CD4-positive, CD25-positive, alpha-beta regulatory T cell (primary cell): ENCODE measurements at regions not wholly inside any gene's neighbourhood (a gene's known extent, or its start where the extent isn't known, plus 50 kb on each side); places are given as distances from the start of the nearest gene placed in this dataset.

Source experiments
- ATAC-seq, 2 donors: fragments of 150-1000 bp; cut with Tn5 transposase; one replicate each; pipeline ENCODE4 v1.10.0; 2021; ENCODE audit warnings: low read depth in 2 of 2, moderate number of reproducible peaks in 2 of 2, moderate library complexity in 1 of 2
- DNase-seq, 3 donors: peaks; one replicate each; pipeline versions ENCODE4 v3.0.0 to v3.0.0-alpha.2; 2012 to 2022; ENCODE audit warnings: mixed read lengths in 1 of 3
- H3K27ac ChIP-seq: one replicate; pipeline ENCODE4 v1.7.0; 2013; ENCODE audit warnings: mild to moderate bottlenecking, low read length; ENCODE audit not compliant: insufficient read depth, poor library complexity, severe bottlenecking
- H3K27me3 ChIP-seq: one replicate; pipeline ENCODE4 v1.7.0; 2013; ENCODE audit warnings: low read length; ENCODE audit not compliant: control insufficient read depth, insufficient read depth
- H3K36me3 ChIP-seq: one replicate; pipeline ENCODE4 v1.7.0; 2013; ENCODE audit warnings: mild to moderate bottlenecking, low read length, moderate library complexity; ENCODE audit not compliant: control insufficient read depth, insufficient read depth
- H3K4me1 ChIP-seq: 2 replicates; pipeline ENCODE4 v1.7.0; 2013; ENCODE audit warnings: mild to moderate bottlenecking, low read length; ENCODE audit not compliant: insufficient read depth, control insufficient read depth, poor library complexity, severe bottlenecking
- H3K4me3 ChIP-seq: one replicate; pipeline ENCODE4 v1.7.0; 2013; ENCODE audit warnings: low read depth, mild to moderate bottlenecking, low read length, moderate library complexity
- H3K9me3 ChIP-seq, 2 experiments: 1 replicate in 1 of 2; 2 replicates in 1 of 2; pipeline ENCODE4 v1.7.0; 2013; ENCODE audit warnings: low read length in 2 of 2, mild to moderate bottlenecking in 1 of 2, moderate library complexity in 1 of 2; ENCODE audit not compliant: control insufficient read depth in 2 of 2
- H3K27ac Mint-ChIP-seq, 3 donors: one replicate each; pipeline ENCODE4 v1.8.0; 2020 to 2022; ENCODE audit warnings: mild to moderate bottlenecking in 3 of 3, mixed read lengths in 3 of 3, moderate library complexity in 2 of 3
- H3K27me3 Mint-ChIP-seq: one replicate; pipeline ENCODE4 v1.8.0; 2022; ENCODE audit warnings: mild to moderate bottlenecking, mixed read lengths
- H3K36me3 Mint-ChIP-seq: one replicate; pipeline ENCODE4 v1.8.0; 2020; ENCODE audit warnings: mixed read lengths
- H3K4me1 Mint-ChIP-seq, 4 donors: one replicate each; pipeline ENCODE4 v1.8.0; 2020 to 2022; ENCODE audit warnings: mixed read lengths in 4 of 4, mild to moderate bottlenecking in 1 of 4
- H3K4me3 Mint-ChIP-seq, 4 donors: one replicate each; pipeline ENCODE4 v1.8.0; 2020 to 2022; ENCODE audit warnings: mild to moderate bottlenecking in 4 of 4, mixed read lengths in 4 of 4, moderate library complexity in 3 of 4
- H3K9me3 Mint-ChIP-seq, 7 donors: one replicate each; pipeline ENCODE4 v1.8.0; 2020 to 2022; ENCODE audit warnings: mixed read lengths in 7 of 7, mild to moderate bottlenecking in 3 of 7, moderate library complexity in 2 of 7

DNA sequence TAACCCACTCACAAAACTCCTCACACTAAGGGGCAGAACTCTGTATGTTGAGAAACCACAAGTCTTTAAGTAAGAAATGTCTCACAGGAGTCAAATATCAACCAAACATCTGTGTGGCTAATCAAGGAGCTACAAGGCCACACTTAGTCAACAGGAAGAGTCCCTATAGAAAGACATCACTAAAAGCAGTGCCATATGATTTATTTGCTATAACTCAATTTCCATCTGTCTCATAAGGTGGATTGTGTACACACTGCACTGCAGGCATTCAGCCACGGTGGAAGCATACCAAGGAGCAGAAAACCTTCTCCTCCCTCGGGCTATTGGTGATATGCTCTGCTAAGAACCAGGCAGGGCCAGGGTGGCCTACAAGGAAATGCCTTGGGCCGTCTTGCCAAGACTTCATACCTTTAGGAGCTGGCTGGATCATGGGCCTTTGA is 197.6 kb upstream of the CFAP20DC start:
- Mint-ChIP-seq H3K4me3 (no peak overlapping the region), H3K36me3 (peaks cover 4% of the 10 kb centered on the region), H3K9me3 (peaks cover 0 to 7% (median 0%) of the 10 kb centered on the region in 7 donors), H3K27ac (peak overlapping the region in 1 of 3 donors; percentile 42), H3K27me3 (no peaks in the 10 kb centered on the region), H3K4me1 (no peaks in the 10 kb centered on the region)
- ATAC-seq (no peak), DNase-seq (no peak)
- H3K9me3 ChIP-seq, result no peaks in the 10 kb centered on the region
- H3K27ac ChIP-seq, result no peak overlapping the region
- H3K4me3 ChIP-seq, result no peak overlapping the region
- H3K4me1 ChIP-seq, result no peaks in the 10 kb centered on the region
- H3K27me3 ChIP-seq, result no peaks in the 10 kb centered on the region
- H3K36me3 ChIP-seq, result no peaks in the 10 kb centered on the region

DNA sequence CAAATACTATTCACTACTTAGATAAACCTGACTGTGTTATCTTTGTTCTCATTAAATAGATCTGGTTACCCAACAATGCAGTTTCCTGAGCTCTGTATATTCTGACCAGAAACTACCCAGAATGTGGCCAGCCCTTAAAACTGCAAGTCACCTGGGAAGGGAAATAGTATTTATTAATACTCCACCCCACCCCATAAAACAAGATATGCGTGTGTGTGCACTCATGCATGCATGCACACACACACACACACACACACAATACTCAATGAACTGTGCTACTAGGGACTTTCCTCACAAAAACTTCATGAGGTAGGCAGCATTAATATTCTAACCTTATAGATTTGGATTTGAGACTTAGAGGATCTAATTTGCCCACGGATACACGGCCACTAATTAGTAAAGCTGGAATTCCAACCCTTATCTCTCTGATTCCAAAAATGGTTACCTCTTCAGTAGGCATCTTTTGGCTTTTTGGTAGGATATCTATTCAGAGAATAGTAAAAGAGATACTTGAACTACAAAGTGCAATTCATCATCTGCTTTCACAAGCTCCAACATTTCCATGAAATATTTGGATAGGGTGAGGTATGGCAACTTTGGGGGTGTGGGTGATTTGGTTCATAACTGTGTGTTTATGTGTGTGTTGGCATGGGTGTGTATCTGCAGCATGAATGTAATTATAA is 197.0 kb upstream of the CFAP20DC start:
- Mint-ChIP-seq H3K27me3 (no peaks in the 10 kb centered on the region), H3K36me3 (peaks cover 4% of the 10 kb centered on the region), H3K9me3 (peaks cover 0 to 7% (median 0%) of the 10 kb centered on the region in 7 donors), H3K4me3 (no peak overlapping the region), H3K4me1 (no peaks in the 10 kb centered on the region), H3K27ac (peak overlapping the region in 1 of 3 donors; percentile 42)
- Histone ChIP-seq H3K36me3 (no peaks in the 10 kb centered on the region), H3K9me3 (no peaks in the 10 kb centered on the region), H3K27ac (no peak overlapping the region), H3K4me1 (no peaks in the 10 kb centered on the region), H3K4me3 (no peak overlapping the region), H3K27me3 (no peaks in the 10 kb centered on the region)
- ATAC-seq, result no peak
- no peak for DNase-seq

DNA sequence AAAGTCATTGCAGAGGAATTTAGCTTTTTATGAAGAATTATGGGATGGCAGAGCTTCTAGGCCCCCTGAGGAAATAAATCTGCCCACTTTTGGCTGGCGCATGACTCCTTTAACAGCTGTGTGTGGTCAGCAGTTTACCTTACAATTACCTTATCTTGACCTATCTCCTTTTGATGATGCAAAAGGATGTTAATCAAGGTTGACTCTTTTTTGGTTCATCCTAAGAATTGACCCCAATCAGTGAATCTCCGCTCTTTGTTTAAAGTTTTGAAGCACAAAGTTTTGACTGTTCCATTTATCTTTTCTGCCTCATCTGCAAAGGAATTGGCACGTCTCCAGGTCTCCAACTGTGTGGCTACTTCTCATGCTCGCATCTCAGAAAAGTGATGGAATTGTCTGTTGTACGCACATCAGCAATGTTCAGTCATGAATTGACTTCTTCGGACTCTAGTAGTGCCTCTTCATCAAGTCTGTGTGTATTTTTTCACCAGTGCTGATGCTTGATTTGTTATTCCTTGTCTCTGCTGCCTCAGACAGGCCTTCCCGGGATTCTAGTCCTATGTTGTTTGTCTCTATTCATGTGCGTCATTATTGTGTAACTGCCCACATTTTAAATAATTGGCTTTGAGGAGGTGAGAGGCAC is 196.2 kb upstream of the CFAP20DC start:
- Histone ChIP-seq H3K27ac (no peak overlapping the region), H3K36me3 (no peaks in the 10 kb centered on the region), H3K4me3 (no peak overlapping the region), H3K4me1 (no peaks in the 10 kb centered on the region), H3K27me3 (peaks cover under 1% of the 10 kb centered on the region), H3K9me3 (no peaks in the 10 kb centered on the region)
- Mint-ChIP-seq H3K4me3 (no peak overlapping the region), H3K9me3 (peaks cover 0 to 7% (median 0%) of the 10 kb centered on the region in 7 donors), H3K36me3 (peaks cover 4% of the 10 kb centered on the region), H3K27ac (peak overlapping the region in 1 of 3 donors; percentile 16), H3K27me3 (no peaks in the 10 kb centered on the region), H3K4me1 (no peaks in the 10 kb centered on the region)
- DNase-seq (no peak), ATAC-seq (no peak)

DNA sequence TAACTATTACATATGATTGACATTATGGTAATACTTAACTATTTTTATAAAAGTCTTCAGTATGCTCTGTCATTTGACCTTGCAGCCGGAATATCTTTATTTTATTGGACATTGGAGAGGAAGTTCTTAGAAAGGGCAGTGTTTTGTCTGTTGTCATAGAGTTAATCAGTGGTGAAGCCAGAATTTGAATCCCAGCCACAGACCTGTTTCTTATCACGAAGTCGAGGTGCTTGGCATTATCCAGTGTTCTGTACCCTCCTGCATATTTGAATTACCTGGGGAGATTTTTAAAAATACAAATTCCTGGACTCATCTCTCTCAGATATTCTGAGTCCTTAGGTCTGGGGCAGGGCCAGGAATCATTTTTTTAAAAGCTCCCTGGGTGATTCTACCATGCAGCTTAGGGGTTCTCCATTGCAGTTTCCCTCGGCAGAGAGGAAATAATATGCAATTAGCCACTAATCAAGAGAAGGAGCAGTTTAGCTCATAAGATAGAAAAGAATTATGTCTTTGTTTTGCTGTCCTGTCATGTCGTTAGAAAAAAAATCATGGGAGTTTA is 195.6 kb upstream of the CFAP20DC start:
- peaks cover 2% of the 10 kb centered on the region for H3K27me3 ChIP-seq
- DNase-seq (no peak), ATAC-seq (no peak)
- H3K36me3 ChIP-seq, result no peaks in the 10 kb centered on the region
- H3K27me3 Mint-ChIP-seq, result no peaks in the 10 kb centered on the region
- no peak overlapping the region for H3K27ac ChIP-seq
- H3K9me3 Mint-ChIP-seq, result peaks cover 0 to 7% (median 0%) of the 10 kb centered on the region in 7 donors
- no peak overlapping the region for H3K4me3 Mint-ChIP-seq
- no peaks in the 10 kb centered on the region for H3K4me1 Mint-ChIP-seq
- H3K4me1 ChIP-seq, result no peaks in the 10 kb centered on the region
- no peak overlapping the region for H3K27ac Mint-ChIP-seq
- no peak overlapping the region for H3K4me3 ChIP-seq
- H3K36me3 Mint-ChIP-seq, result peaks cover 4% of the 10 kb centered on the region
- H3K9me3 ChIP-seq, result no peaks in the 10 kb centered on the region

DNA sequence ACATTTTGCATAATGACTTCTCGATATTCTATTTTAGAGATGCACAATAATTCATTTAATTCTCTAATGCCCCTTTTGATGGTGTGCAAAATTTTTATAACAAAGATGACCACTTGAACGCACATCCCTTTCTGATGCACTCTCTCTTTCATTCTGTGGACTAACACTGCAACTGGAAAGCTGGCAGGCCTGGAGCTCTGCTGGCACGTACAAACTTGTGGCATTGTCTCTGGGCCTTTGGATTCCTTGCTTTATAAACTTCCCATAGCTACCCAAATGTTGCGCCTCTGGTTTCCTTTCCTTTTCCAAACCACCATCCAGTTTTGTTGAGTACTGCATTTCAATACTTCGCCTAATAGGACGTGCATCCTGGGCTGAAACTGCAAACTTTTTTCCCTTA is 194.5 kb upstream of the CFAP20DC start:
- H3K27me3 Mint-ChIP-seq, result no peaks in the 10 kb centered on the region
- H3K27me3 ChIP-seq, result peaks cover 2% of the 10 kb centered on the region
- no peak overlapping the region for H3K4me3 Mint-ChIP-seq
- H3K4me1 ChIP-seq, result no peaks in the 10 kb centered on the region
- no peak overlapping the region for H3K27ac Mint-ChIP-seq
- no peaks in the 10 kb centered on the region for H3K9me3 ChIP-seq
- no peak for ATAC-seq
- no peak overlapping the region for H3K27ac ChIP-seq
- DNase-seq, result no peak
- H3K4me1 Mint-ChIP-seq, result no peaks in the 10 kb centered on the region
- H3K4me3 ChIP-seq, result no peak overlapping the region
- peaks cover 4% of the 10 kb centered on the region for H3K36me3 Mint-ChIP-seq
- H3K36me3 ChIP-seq, result no peaks in the 10 kb centered on the region
- peaks cover 0 to 3% (median 0%) of the 10 kb centered on the region in 7 donors for H3K9me3 Mint-ChIP-seq

DNA sequence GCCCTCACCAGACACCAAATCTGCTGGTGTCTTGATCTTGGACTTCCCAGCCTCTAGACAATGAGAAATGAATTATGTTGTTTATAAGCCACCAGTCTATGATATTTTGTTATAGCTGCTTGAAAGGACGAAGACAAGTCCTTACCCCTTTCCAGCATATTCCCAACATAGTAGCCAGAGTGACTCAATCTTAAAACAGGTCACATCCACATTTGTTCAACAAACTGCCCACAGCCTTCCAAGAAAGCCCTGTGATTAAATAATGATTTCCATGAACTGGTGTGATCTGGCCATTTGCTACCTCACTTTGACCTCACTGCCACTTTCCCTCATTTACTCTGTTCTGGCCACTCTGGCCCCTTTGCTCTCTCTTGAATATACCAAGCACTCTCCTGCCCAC is 193.7 kb upstream of the CFAP20DC start:
- H3K9me3 ChIP-seq, result no peaks in the 10 kb centered on the region
- no peaks in the 10 kb centered on the region for H3K27me3 Mint-ChIP-seq
- H3K36me3 ChIP-seq, result no peaks in the 10 kb centered on the region
- no peak overlapping the region for H3K27ac Mint-ChIP-seq
- no peak overlapping the region for H3K27ac ChIP-seq
- H3K36me3 Mint-ChIP-seq, result peaks cover 4% of the 10 kb centered on the region
- peaks cover 4% of the 10 kb centered on the region for H3K27me3 ChIP-seq
- DNase-seq (no peak), ATAC-seq (no peak)
- H3K9me3 Mint-ChIP-seq, result peaks cover 0 to under 1% (median 0%) of the 10 kb centered on the region in 7 donors
- H3K4me1 ChIP-seq, result no peaks in the 10 kb centered on the region
- H3K4me1 Mint-ChIP-seq, result no peaks in the 10 kb centered on the region
- H3K4me3 Mint-ChIP-seq, result no peak overlapping the region
- no peak overlapping the region for H3K4me3 ChIP-seq

DNA sequence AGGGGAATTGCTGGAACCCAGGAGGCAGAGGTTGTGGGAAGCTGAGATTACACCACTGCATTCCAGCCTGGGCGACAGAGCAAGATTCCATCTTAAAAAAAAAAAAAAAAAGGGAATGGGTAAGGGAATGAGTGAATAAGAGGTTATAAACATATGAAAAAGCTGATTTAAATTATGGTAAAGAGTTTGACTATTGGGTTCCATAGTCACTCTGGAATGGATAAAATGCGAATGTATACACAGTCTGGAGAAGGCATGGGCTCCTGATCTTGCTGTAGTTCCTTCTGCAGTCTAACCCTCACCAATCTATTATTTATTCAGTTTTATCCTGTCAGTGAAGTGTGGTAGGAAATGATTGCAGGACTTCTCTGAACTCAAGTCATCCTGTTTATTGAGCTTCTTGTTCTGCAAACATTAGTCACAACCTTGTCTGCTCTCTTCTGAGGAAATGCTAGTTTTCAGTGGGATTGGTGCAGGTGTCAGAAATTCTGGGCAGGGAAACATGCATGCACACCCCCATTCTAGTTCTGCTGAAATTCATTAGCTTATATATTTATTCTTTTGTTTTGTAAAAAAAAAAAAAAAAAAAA is 190.9 kb upstream of the CFAP20DC start:
- Mint-ChIP-seq H3K4me1 (no peaks in the 10 kb centered on the region), H3K36me3 (peaks cover 4% of the 10 kb centered on the region), H3K27ac (no peak overlapping the region), H3K4me3 (no peak overlapping the region), H3K27me3 (no peaks in the 10 kb centered on the region), H3K9me3 (peaks cover 0 to 4% (median 0%) of the 10 kb centered on the region in 7 donors)
- Histone ChIP-seq H3K4me3 (no peak overlapping the region), H3K27ac (no peak overlapping the region), H3K36me3 (no peaks in the 10 kb centered on the region), H3K27me3 (peaks cover 4% of the 10 kb centered on the region), H3K4me1 (no peaks in the 10 kb centered on the region), H3K9me3 (no peaks in the 10 kb centered on the region)
- ATAC-seq, result no peak
- DNase-seq, result no peak
